ENCODE measurements at regions not wholly inside any gene's neighbourhood (a gene's known extent, or its start where the extent isn't known, plus 50 kb on each side); places are given as distances from the start of the nearest gene placed in this dataset.

- no peak for TF ChIP-seq POLR2AphosphoS5 (IDR thresholded peaks at IDR 0.05)
- no peak for TF ChIP-seq CTCF (IDR thresholded peaks at IDR 0.05)
Observed at GRCh38 chr18:78611201-78611800, 368.3 kb upstream of the SALL3 start.
